ENCODE measurements at regions not wholly inside any gene's neighbourhood (a gene's known extent, or its start where the extent isn't known, plus 50 kb on each side); places are given as distances from the start of the nearest gene placed in this dataset.
"Not testable (repeated sequence)": the region's sequence is repeated elsewhere in the genome, so short reads cannot be mapped to it uniquely, and the experiment has no call there.

DNA sequence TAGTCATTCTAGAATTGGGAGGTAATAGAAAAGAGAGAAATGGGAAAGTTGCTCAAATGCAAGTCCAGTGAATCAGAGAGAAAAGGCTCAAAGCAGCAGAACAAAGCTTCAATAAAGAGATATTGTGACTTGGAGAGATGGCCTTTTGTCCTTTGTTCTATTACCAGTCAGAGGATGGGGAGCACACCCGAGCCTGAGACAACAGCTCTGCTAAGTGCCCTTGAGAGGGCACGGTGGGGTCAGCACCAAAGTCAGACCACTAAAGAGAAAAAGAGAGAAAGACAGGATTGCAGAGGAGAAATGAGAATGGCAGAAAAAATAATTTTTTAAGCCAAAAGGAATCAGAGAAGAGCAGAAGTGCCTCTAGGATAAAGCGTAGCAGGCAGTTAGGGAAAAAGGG, 553.1 kb downstream of the TTLL7 start:
- not testable (repeated sequence) for DNase-seq

DNA sequence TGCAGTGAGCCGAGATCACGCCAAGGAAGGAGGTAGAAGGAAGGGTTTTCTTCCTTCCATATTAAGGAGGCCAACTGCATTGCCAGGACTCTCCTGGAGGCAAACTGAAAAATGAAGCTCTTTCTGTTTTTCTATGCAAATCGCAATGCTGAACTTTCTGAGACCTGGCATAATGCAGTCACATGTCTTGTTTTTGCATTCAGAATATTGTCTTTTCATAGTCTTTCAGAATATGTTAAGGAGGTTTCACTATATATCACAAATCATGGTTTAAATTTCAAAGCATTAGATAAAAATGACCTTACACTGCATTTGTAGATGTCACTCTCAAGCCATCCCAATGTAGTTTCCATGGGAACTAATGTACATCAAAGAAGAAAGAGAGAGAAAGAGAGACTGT, 556.5 kb downstream of the TTLL7 start:
- not testable (repeated sequence) for DNase-seq

DNA sequence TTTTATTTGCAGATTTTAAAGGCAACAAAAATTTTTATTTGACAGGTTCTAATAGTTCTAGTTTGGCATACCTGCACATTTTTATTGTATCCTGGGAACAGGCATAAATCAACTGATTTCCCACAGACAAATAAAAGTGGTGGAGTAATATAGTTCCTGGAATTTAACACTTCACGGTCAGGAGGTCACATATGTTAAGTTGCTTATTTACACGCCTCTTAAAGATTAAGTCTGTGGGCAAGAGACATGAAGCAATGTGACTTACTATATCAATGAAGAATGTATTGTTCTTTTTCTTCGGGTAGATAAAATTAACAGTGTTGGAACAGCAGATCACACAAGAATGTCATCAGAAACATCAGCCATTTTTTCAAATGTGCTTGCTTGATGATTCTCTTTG, 558.3 kb downstream of the TTLL7 start:
- not testable (repeated sequence) for DNase-seq

DNA sequence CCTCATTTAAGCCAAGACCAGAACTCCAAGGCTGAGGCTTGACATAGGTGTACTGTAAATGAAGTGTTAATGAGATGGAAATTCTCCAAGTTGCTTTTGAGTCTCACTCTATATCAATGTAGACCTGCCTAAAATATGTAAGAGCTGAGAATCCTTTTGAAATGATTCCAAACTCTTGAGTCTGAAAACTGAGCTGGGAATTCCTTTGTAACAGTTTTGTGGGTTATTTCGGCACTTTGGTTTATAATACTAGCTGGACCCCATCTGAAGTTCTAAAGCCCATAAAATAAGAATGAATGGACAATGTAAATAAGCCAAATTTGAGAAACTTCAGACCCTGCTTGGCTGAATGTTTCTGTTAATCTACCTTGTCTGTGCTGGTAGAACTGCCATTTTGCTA, 558.9 kb downstream of the TTLL7 start:
- DNase-seq, result not testable (repeated sequence)

DNA sequence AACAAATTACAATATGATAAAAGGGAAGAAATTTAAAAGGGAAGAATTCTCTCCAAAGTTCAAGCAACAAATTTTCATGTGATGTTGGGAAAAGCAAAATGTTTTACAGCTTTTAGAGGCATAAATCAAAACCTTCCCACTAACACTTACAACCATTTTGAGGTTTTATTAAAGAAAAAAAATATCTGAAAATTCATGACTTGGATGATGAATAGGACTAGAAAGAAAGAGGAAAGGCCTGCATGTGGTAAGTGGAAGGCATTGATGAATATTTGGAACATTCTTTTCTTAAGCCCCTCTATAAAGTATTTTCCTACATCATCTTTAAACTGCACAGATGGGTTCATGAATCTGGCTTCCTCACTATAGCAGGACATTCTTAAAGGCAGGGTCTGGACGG, 560.6 kb downstream of the TTLL7 start:
- not testable (repeated sequence) for DNase-seq

DNA sequence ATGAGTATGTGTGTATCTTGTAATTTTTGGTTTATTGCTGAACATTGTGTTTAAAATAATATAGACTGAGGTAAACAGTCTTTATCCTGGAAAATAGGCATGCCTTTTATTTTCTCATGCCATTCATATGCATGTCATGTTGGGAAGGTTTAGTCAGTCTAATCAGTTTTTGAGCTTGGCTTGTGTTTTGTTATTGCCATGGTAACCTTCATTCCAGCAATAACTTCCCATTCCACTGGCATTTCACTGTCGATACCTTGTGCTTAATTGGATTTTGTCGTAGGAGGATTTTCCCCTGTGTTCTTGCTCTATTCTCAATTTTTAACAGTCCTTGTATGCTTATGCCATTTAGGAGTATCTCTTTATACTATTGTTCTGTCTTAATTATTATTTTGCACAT, 563.6 kb downstream of the TTLL7 start:
- not testable (repeated sequence) for DNase-seq

DNA sequence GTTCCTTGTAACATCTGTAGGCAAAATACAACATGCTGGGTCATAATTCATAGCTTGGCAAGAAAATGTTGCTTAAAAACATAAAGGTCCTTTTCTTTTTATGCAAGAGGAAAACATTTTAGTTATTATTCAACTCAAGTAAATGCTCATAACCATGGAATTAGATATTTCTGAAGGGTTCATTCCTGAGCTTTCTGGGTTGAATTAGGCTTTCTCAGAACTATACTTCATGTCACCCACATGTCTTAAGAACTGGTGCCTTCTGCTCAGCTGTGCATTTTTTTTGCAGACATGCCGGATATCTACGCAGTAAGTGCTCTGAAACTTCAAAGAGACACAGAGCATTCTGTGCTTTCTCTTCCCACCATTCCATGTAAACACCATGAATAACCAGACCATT, 571.4 kb downstream of the TTLL7 start:
- DNase-seq, result not testable (repeated sequence)

DNA sequence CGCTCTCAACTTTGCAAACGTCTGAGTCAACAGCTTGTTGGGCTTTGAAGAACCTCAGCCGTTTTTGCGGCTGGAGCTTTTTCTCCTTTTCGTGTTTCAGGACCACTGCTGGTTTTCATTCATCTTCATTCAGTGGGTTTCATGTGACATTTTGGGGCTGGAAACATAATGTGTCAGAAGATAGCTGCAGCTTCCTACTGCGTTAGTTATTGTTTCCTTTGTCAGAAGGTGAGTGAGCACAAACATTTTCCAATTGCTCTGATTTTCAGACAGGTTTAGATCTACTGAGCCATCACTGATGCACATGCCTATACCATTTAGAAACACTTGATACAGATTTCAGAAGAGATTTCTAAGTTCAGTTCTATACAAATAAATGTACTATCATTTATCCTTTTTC, 575.5 kb downstream of the TTLL7 start:
- DNase-seq, result not testable (repeated sequence)

DNA sequence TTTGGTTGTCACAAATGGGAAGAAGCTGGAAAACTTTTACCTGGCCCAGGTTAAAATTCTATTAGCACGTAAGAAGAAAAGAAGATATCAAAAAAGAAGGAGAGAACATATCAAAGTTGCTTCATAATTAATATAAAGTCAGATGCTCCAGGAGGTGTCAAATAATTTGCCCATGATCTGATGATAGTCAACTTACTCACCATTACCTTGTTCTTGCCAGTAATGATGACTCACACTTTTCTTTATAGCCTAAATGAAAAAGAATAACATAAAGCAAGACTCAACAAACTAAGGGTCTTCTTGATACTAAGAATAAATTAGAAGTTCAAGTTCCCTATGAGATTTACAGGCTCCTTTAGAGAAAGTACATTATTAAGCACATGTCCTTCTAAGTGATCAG, 580.4 kb downstream of the TTLL7 start:
- DNase-seq, result no peak

DNA sequence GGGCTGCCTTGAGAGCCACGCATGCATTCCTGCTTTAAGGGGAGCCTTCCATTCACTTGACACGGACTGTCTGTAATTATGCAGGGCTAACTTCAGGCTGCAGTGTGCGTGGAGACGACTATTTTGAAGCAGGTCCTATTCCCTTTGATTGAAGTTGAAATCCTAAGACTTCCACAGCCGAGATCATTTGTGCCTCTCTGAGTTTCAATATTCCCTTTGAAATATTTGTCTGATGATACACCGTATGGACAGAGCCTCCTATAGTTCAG, 585.2 kb downstream of the TTLL7 start:
- not testable (repeated sequence) for DNase-seq

DNA sequence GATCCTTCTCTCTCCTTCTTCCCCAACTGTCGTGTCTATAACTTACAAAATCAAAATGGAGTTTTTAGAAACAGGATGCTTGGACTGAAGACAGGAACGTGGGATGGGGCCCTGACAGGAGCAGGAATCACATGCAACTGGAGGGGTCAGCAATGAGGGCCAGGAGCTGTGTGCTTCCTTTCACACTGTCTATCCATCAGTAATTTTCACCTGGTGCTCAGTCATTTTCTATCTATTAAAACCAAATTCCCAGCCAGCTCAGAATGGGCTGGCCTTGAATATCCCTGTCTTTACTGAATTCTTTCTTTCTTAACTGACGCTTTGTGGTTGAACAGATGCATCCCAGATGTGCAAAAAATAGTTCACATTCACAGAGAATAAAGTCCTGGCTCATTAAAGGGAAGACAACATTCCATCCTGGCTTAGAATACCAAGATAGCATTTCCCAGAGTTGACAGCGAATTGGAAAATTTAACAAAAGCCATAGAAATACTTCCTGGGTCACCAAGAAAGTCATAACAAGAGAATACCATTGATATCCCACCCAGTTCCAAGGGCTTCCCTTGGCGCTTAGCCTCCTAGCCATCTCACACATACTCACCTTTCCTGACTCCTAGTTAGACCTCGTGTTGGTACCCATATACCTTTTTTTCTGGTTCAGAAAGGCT, 588.1 kb downstream of the TTLL7 start:
- DNase-seq, result not testable (repeated sequence)

DNA sequence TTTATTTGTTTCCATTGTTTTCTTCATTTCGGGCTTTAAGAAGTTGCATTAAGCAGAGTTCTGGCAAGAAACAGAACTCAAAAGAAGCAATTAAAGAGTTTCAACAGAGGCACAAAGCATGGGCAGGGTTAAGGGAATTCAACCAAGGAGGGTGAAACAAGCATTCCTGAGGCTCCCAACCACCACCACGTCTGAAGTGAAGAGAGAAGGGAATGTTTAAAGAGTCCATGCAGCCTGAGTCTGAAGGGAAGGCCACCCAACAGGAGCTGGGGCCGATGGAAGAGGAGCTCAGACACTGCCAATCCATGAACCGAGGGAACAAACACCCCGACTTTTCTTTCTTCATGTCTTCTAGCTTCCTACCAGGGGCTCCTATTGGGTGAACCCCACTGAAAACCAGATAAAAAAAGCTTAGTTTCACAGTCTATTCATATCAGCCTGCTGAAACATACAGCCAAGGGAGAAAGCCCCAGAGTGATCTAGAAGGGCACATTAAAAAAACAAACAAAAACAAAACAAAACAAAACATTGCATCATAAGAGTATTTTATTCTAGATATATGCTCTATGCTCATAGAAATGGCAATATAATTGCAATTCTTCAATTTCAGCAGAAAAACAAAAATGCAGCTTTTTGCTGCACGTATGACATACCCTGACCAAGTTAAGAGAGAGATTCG, 592.1 kb downstream of the TTLL7 start:
- DNase-seq, result not testable (repeated sequence)

DNA sequence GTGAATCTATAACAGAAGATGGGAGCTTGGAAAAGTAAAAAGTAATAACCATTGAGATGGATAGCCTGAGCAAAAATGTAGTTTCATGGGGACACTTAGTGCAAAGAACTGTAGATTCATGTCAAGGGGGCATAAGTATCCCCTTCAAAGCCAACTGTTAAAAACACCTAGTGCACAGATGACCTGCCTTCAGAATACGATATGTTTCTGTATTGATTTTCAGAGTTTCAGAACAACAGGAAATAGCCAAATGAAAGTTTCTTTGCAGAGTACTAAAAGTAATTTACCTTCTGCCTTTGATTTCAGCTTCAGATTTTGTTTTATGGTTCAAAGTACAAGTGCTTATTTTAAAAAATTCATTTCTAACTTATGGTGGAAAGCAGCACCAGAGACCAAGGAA, 593.1 kb downstream of the TTLL7 start:
- not testable (repeated sequence) for DNase-seq

DNA sequence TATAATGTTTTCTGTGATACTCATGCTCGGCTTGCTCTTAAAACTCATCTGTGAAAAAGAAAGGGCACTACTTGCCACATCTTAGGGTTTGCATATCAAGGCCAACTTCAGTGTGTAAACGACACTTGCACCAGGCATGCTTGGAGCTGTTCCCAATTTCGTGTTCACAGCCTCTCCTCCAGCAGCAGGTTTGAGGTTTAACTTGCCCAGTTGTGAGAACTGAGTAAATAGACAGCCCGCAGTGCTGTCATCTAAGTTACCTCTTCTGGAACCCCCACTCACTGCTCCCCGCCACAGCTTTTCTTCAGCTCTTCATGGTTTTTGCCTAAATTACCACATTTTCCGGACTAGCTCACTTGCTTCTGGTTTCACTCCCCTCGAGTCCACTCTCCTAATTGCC, 595.4 kb downstream of the TTLL7 start:
- DNase-seq, result not testable (repeated sequence)

DNA sequence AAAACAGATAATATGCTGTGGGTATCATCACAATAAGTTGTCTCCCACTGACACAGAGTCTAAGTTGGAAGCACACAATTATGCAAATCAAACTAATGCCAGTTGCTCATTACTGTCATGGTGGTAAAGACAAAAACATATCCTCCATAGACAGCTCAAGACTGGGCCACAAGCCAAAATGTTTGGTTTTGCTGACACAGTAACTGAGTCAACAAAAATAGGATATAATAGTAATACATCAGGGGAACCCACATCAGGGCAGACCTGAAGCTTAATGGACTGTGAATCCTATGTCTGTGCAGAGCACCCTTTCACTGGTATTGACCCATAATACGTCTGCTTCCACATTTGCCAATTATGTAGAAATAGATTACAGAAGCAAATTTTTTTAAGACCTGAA, 597.8 kb downstream of the TTLL7 start:
- DNase-seq, result not testable (repeated sequence)

DNA sequence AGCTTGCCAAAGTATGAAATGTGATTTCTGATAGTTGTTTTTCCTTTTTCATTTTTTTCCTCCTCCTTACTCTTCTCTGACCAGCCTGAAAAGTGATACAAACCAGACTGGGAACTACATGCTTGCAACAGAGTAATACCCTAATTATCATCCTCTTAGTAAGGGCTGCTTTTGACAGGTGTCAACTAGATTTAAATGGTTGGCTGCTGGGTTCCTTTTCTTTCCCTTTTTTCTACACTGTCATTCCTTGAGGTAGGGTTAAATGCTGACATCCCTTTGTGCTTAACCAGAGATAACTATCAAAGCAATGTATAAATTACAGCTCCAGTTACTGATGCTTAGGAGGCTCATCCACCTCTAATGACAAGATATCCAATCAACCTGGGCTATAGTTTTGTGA, 598.8 kb downstream of the TTLL7 start:
- not testable (repeated sequence) for DNase-seq

DNA sequence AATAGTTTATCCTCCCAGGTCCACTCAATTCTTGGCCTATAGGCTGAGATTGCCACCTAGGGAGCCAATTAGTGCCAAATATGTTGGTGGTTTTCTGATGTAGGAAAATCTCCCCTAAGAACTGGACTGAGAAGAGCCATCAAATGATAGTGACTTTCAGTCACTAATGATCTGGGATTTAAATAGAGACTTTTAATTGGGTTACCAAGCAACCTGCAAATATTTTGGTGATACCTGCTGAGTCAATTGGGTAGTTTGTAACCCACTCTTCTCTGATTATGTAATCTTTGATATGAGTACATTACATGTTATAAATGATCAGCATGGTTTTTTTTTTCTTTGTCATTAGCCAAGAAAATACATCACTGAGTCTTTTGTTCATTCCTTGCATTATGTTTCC, 600.8 kb downstream of the TTLL7 start:
- DNase-seq, result not testable (repeated sequence)

DNA sequence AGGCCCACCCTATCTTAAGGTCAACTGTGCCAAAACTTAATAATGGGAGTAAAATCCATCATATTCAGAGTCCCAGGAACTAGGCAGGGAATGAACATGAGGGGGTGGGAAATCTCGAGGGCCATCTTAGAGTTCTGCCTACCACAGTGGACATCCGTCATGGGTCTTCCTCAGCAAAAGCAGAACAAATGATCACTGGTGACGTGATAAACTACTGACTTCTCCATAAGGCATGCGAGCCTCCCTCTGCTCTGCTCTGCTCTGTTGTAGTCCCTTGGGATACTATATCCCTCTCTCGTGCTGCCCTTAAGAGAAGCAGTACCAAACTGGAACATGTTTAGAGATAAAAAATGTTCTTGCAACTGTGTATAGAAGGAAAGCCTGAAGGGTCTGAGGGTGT, 603.8 kb downstream of the TTLL7 start:
- DNase-seq, result not testable (repeated sequence)

DNA sequence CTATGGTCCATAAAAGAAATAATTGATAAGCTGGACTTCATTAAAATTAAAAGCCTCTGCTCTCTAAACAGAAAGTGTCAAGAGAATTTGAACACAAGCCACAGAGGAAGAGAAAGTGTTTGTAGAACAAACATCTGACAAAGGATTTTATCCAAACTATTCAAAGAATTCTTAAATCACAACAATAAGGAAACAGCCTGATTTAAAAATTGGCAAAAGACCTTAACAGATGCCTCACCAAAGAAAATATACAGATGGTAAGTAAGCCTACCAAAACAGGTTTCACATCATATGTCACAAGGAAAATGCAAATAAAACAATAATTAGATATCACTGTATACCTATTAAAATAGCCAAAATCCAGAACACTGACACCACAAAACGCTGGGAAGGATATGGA, 612.0 kb downstream of the TTLL7 start:
- DNase-seq, result not testable (repeated sequence)

DNA sequence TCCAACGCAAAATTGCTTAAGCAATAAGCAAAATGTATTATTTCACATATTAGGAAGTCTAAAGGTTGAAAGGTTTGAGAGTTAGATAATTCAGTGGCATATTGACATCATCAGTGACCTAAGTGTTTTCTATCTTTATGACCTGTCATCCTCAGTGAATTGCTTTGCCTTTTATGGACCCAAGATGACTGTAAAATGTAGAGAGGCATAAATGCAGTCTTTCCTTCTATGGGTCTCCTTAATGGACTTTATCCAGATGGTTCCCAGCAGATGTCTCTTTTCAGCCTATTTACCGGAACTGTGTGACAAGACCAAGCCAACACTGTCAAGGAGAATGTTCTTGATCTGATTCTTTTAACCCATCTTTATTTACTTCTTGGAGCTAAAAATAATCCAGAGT, 615.8 kb downstream of the TTLL7 start:
- not testable (repeated sequence) for DNase-seq

DNA sequence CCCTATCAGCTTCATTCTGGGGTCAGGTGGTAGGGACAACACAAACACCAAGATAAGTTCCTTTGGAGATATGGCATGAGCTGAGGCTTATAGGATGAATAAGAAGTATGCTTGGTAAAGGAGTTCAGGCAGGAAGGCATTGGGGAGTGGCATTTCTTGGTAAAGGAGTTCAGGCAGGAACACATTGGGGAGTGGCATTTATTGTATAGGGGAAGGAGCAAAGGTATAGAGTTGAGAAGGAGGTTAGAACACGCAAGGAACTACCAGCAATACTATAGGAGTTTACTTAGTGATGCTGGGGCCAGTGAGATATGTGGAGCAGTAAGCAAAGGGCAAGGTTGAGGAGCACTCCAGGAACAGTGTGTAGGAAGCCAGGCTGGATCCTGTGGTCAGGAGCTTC, 625.9 kb downstream of the TTLL7 start:
- DNase-seq, result not testable (repeated sequence)

DNA sequence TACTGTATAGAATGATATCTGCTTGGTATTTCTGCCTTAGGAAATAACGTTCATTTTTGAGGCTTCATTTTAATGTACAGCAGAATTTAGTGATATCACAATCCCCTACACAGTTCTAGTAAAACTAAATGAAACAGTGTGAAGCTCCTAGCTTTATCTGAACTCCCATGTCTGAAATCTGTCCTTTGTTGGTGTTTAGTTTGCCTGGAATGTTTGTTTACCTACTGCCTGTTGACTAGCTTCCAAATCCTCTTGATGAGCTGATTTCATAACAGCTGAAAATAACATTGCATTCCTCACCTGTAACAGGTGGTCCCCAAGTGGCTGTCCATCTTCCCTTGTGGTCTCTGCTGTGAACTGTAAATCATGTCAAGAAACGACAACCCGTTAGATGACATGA, 629.1 kb downstream of the TTLL7 start:
- DNase-seq, result not testable (repeated sequence)

DNA sequence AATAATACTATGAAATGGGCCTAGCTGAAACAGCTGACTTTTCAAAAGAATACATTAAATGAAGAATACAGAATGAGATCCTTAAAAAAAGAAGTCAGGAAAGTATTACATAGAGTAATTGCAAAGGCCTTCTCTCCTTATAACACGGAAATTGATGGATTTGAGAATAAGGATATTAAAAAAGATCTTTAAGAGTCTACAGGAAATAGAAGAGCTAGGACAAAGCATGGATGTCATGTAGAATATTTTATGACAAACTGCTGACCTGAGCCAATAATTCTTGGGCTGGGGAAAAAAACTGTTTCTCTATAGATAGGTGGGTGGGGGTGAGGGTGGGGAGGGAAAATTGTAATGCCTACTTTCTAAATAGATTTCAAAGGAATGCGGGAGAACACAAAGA, 633.6 kb downstream of the TTLL7 start:
- not testable (repeated sequence) for DNase-seq

DNA sequence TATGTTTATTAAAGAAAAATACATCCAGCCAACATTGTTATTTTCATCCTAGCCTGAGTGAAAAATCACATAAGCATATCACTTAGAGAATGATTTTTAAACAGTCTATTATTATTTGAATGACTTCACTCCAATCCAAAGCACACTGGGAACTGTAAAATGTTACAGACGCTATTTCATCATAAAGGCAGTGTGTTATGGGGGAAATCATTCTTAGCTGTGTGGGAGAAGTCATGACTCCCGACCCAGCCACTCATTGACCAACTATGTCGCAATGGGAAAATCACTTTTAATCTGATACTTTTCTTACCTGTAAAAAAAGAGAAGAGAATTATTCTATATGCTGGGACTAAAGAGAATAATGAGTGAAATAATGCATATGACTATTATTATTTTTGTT, 653.6 kb downstream of the TTLL7 start:
- not testable (repeated sequence) for DNase-seq

DNA sequence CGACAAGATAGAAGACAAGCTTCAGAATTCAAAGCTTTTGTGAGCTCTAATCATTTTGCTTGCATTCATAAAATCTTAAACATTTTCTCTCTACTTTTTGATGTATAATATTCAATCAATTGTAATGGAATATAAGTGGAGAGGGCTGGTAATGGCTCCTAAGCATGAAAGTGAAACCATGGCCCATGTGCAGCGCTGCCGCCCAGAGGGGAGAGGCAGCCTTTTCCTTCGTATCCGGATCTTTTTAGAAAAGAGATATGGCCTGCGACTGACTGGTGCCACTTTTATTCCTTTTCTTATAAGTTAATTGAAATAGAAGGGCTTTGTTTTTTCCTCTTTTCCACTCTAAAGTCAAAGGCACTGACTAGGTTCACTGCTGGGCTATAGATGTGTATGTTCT, 655.2 kb downstream of the TTLL7 start:
- DNase-seq, result not testable (repeated sequence)
